GM18505 (cell line): ENCODE measurements at regions not wholly inside any gene's neighbourhood (a gene's known extent, or its start where the extent isn't known, plus 50 kb on each side); places are given as distances from the start of the nearest gene placed in this dataset.

ENCODE experiments used
- ATAC-seq: cut with Tn5 transposase; IDR thresholded peaks from one replicate; pipeline ENCODE4 v1.9.1; 2021; ENCODE audit not compliant: unreplicated experiment
- POLR2A ChIP-seq: IDR thresholded peaks from 4 replicates; pipeline ENCODE4 v1.6.1; 2011; ENCODE audit warnings: borderline replicate concordance; ENCODE audit not compliant: insufficient read depth, insufficient read length; ENCODE audit errors: extremely low read depth

GRCh38 chr11:43580735-43581369 is 99.7 kb upstream of the HSD17B12 start:
- ATAC-seq: no peak
- TF ChIP-seq POLR2A: no peak

- no peak for ATAC-seq
- no peak for TF ChIP-seq POLR2A
These were observed 99.0 kb upstream of the HSD17B12 start for GRCh38 chr11:43581370-43582023.

DNA sequence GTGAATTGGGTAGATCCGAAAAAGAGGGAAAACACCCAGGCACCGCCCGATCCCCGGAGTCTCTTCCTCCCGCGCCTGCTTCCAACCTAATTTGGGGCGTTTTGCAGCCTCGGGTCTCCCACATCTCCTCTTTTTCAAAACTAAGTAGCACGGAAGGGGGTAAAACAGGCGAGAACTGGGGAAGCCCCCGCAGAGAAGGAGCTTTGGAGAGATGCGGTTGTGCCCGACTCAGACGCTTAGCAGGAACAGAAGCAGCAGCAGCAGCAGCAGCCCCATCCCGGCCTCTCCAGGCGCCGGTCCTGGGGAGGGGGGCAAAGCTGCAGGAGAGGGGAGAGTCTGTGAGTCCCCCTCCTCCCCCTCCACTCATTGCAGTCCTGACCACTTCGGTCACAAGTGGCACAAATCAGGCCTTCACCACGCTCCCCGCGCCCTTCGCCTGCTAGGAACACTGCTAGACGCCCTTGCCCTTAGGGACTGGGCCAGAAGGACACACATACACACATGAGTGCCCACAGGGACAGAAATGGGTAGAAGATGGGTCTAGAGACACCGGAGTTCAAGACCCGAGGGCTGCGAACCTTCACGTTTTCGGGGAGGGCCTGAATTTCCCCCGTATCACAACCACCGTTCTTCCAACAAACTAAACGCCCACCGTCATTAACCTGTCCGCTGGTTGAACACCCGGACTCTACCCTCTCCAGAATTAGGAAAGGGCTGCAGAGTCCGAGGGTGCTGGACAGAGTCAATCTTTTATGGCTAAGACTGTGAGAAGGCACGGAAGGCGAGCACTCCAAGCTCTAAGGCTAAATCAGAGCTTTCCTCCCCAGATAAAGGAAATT is 98.3 kb upstream of the HSD17B12 start:
- no peak for TF ChIP-seq POLR2A
- ATAC-seq: no peak

DNA sequence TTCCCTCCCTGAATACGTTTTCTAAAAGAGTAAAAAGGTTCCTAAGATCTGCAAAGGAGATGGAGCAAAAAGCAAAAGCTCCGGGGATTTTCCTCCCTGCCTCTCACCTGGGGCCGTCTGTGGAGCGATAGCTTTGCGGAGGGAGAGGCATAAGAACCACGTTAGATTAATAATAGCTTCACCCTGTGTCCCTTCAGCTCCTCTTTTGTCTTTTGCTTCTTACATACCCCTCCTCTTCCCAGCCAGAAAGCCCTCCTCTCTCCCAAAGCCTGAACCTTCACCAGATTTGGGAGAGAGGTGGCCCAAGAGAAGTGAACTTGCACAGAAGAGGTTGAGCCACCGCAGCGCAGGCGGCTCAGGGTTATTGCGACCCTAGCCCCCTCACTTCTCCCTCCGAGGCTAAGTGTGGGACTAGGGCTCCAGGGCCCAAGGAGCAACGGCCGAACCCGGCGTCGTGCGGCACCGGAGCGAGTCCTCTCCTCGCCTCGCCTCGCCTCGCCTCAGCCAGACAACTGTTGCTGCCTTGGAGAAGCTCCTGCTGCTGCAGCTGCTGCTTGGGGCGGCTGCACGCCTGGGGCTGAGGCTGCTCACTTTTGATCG is 97.6 kb upstream of the HSD17B12 start:
- TF ChIP-seq POLR2A: no peak
- ATAC-seq: no peak

- no peak for TF ChIP-seq POLR2A
- ATAC-seq: no peak
These were observed 97.0 kb upstream of the HSD17B12 start for GRCh38 chr11:43583548-43583947.

DNA sequence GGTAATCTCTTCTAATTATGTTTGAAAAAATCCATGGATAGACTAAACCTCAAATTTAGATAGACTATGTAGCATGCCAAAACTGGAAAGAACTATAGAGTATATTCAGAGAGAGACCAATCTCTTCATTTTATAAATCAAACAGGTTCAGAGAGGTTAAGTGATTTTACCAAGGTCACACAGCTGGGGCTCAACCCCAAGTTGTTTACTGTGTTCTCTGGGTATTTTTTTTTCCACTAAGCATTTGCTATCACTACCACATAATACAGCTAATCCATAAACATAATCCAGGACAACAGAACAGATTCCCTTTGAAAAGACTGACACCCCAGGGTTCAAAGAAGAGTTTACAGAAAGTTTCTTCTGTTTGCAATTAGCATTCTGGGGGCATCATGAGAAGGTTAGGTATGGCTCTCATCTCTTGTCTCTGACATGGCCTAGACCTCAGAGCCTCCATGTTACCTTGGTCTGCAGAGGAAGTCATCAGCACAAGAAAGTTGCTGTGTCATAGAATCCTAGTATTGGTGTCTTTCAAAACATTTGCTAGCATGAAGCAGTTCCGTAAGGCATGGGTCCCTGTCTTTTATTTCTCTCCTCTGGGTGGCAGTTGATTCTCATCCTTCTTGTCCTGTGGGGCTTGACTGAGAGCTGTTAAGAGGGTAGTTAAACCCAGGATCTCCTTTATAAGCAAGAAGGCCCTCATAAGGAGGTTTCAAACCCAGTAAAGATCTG is 94.5 kb upstream of the HSD17B12 start:
- no peak for ATAC-seq
- no peak for TF ChIP-seq POLR2A

GRCh38 chr11:43589601-43590250 is 90.8 kb upstream of the HSD17B12 start:
- TF ChIP-seq POLR2A: no peak

GRCh38 chr11:43601511-43601910 is 79.0 kb upstream of the HSD17B12 start:
- no peak for TF ChIP-seq POLR2A
- no peak for ATAC-seq

More at GRCh38 chr11:43589601-43590250, 90.8 kb upstream of the HSD17B12 start:
- no peak for ATAC-seq

DNA sequence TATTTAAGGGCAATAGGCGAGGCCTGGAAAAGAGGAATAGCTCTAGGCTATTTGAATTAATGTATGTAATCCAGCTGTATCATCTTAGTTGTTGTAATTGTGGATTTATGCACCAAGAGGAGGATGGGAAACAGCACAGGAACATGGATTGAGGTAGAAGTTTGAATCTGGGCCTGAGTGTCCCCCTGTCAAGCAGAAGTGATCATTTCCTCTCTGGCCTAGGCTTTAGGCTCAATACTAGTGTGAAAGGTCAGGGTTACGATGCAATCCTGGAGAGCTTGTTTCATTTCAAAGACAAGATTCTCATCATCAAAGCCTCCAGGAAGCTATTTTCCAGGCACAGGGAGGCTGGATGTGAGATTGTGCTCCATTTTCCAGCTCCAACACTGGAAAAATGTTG is 77.9 kb upstream of the HSD17B12 start:
- no peak for TF ChIP-seq POLR2A
- no peak for ATAC-seq

GRCh38 chr11:43614214-43614613 is 66.3 kb upstream of the HSD17B12 start:
- no peak for ATAC-seq
- TF ChIP-seq POLR2A: no peak

- no peak for ATAC-seq
These were observed 60.6 kb upstream of the HSD17B12 start for GRCh38 chr11:43619863-43620505.

DNA sequence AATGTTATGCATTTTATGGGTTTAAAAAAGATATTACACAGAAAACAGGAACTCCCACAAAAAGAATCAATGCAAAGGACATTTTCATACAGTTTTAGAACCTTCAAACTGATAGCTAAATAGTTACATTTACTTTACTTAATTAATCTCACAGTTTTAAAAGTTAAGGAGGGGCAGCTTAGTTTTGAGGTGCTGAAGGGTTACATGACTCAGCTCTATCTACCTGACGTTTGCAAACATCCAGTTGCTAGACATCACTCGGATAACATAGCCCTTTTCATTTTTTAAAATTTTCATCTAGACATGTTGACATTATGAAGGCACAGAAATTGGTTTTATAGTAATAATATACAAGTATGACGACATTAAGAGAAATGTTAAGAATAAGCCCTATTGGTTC is 53.7 kb upstream of the HSD17B12 start:
- TF ChIP-seq POLR2A: no peak
- ATAC-seq: no peak

More at GRCh38 chr11:43619863-43620505, 60.6 kb upstream of the HSD17B12 start:
- TF ChIP-seq POLR2A: no peak
